Endothelial cell of umbilical vein (primary cell): ENCODE measurements at regions not wholly inside any gene's neighbourhood (a gene's known extent, or its start where the extent isn't known, plus 50 kb on each side); places are given as distances from the start of the nearest gene placed in this dataset.

ENCODE experiments used
- BruUV-seq: library from RNA; stranded (reverse); fragments of 400-500 nt; replicated peaks from 2 replicates; lab custom pipeline; 2021; lab: Mats Ljungman, UMichigan
- CTCF ChIA-PET: fragments of 300-600, 350-600 bp; sonication (Branson Sonifier 250); formaldehyde crosslinking; loops from one replicate; lab custom pipeline; 2021; ENCODE audit warnings: antibody characterized with exemption, inconsistent platforms; lab: Charles Lee
- POLR2A ChIA-PET: fragments of 300-600, 350-600 bp; sonication (Branson Sonifier 250); formaldehyde crosslinking; loops from one replicate; lab custom pipeline; 2021; ENCODE audit warnings: antibody characterized with exemption, inconsistent platforms; lab: Charles Lee
- DNase-seq: peaks from one replicate; pipeline ENCODE4 v3.0.0-alpha.2; 2011; ENCODE audit warnings: low read depth, low spot score
- FAIRE-seq: peaks from 2 replicates; lab custom pipeline; 2011; peaks lifted over from hg19 to GRCh38; lab: Jason Lieb, UNC
- H2AFZ ChIP-seq: 2 replicates; pipeline ENCODE4 v1.6.0; 2012; ENCODE audit warnings: low read depth, low read length, control low read depth, inconsistent platforms
- H3K27ac ChIP-seq: 2 replicates; pipeline ENCODE4 v1.5.1; 2011; ENCODE audit warnings: low read depth, mild to moderate bottlenecking, control low read depth, low read length, moderate library complexity; ENCODE audit not compliant: insufficient read depth
- H3K27me3 ChIP-seq, 2 experiments: 2 replicates each; pipeline versions ENCODE4 v1.6.0 to v1.6.1; 2011; ENCODE audit warnings: low read length in 2 of 2, mixed read lengths in 1 of 2; ENCODE audit not compliant: control insufficient read depth in 2 of 2, insufficient read depth in 2 of 2
- H3K36me3 ChIP-seq, 2 experiments: 2 replicates in 1 of 2; 3 replicates in 1 of 2; pipeline ENCODE4 v1.5.1; 2011; ENCODE audit warnings: low read length in 2 of 2, mild to moderate bottlenecking in 1 of 2, moderate library complexity in 1 of 2; ENCODE audit not compliant: control insufficient read depth in 2 of 2, insufficient read depth in 2 of 2; ENCODE audit errors: extremely low read depth in 1 of 2
- H3K4me1 ChIP-seq: 3 replicates; pipeline ENCODE4 v1.5.1; 2011; ENCODE audit warnings: mild to moderate bottlenecking, low read length; ENCODE audit not compliant: control insufficient read depth, insufficient read depth; ENCODE audit errors: extremely low read depth
- H3K4me2 ChIP-seq: 2 replicates; pipeline ENCODE4 v1.6.1; 2011; ENCODE audit warnings: low read length, control low read depth, mixed read lengths; ENCODE audit not compliant: insufficient read depth
- H3K4me3 ChIP-seq, 3 experiments: fragments of 200-600 bp in 1 of 3; sonication (generic), shearing (Covaris generic) in 1 of 3; replicated peaks in 1 of 3; 2 replicates each; pipeline ENCODE4 v1.5.1; 2011 to 2016; ENCODE audit warnings: control low read depth in 3 of 3, low read length in 3 of 3, mild to moderate bottlenecking in 2 of 3, inconsistent platforms in 1 of 3, low read depth in 1 of 3, moderate library complexity in 1 of 3; ENCODE audit not compliant: insufficient read depth in 1 of 3
- H3K79me2 ChIP-seq: 2 replicates; pipeline ENCODE4 v1.6.0; 2012; ENCODE audit warnings: low read length, inconsistent platforms; ENCODE audit not compliant: control insufficient read depth, insufficient read depth
- H3K9ac ChIP-seq: replicated peaks from 2 replicates; pipeline ENCODE3; 2011; ENCODE audit warnings: low read length, control low read depth; ENCODE audit not compliant: insufficient read depth; ENCODE audit errors: extremely low read depth
- H3K9me1 ChIP-seq: replicated peaks from 3 replicates; pipeline ENCODE4 v1.6.0; 2011; ENCODE audit warnings: mild to moderate bottlenecking, low read length; ENCODE audit not compliant: control insufficient read depth, insufficient read depth; ENCODE audit errors: extremely low read depth
- H3K9me3 ChIP-seq: replicated peaks from 2 replicates; pipeline ENCODE4 v1.5.1; 2012; ENCODE audit warnings: low read length, inconsistent platforms; ENCODE audit not compliant: control insufficient read depth, insufficient read depth
- H4K20me1 ChIP-seq: replicated peaks from 2 replicates; pipeline ENCODE3; 2011; ENCODE audit warnings: mild to moderate bottlenecking, low read length; ENCODE audit not compliant: control insufficient read depth, insufficient read depth; ENCODE audit errors: extremely low read depth
- CTCF ChIP-seq, 2 donors: IDR thresholded peaks; 1 replicate in 1 of 2; 2 replicates in 1 of 2; pipeline ENCODE4 v1.5.1; 2011; ENCODE audit warnings: low read length in 2 of 2, mild to moderate bottlenecking in 2 of 2, moderate library complexity in 2 of 2, control low read depth in 1 of 2, inconsistent platforms in 1 of 2, low read depth in 1 of 2; ENCODE audit not compliant: insufficient read depth in 1 of 2; ENCODE audit errors: extremely low read depth in 1 of 2
- EZH2 ChIP-seq: IDR thresholded peaks from 2 replicates; pipeline ENCODE4 v1.6.1; 2012; ENCODE audit warnings: borderline replicate concordance, low read depth, mild to moderate bottlenecking, moderate library complexity, low read length, inconsistent platforms; ENCODE audit not compliant: severe bottlenecking
- FOS ChIP-seq: IDR thresholded peaks from 2 replicates; pipeline ENCODE4 v1.6.1; 2011; ENCODE audit warnings: mild to moderate bottlenecking, low read length, moderate library complexity, borderline replicate concordance; ENCODE audit not compliant: insufficient read depth
- GATA2 ChIP-seq: IDR thresholded peaks from 2 replicates; pipeline ENCODE4 v1.7.0; 2011; ENCODE audit warnings: low read depth, mild to moderate bottlenecking, moderate library complexity, mixed read lengths, low read length; ENCODE audit not compliant: insufficient read length, insufficient read depth
- JUN ChIP-seq: IDR thresholded peaks from 2 replicates; pipeline ENCODE4 v1.6.1; 2011; ENCODE audit warnings: borderline replicate concordance, low read depth; ENCODE audit not compliant: insufficient read length, insufficient read depth
- MYC ChIP-seq: IDR thresholded peaks from one replicate; pipeline ENCODE4 v1.6.1; 2011; ENCODE audit warnings: mild to moderate bottlenecking, low read depth, low read length
- POLR2A ChIP-seq: IDR thresholded peaks from 2 replicates; pipeline ENCODE4 v1.6.1; 2012; ENCODE audit warnings: low read depth, mild to moderate bottlenecking, control low read depth, low read length
- POLR2AphosphoS5 ChIP-seq: IDR thresholded peaks from 2 replicates; pipeline ENCODE4 v1.6.1; 2012; ENCODE audit warnings: low read depth, mild to moderate bottlenecking, control low read depth, low read length, moderate library complexity; ENCODE audit not compliant: insufficient read depth
- dilution Hi-C: fragments of 300-500 bp; cut with MboI; formaldehyde crosslinking; loops from one replicate; pipeline ENCODE4 v1.15.0; 2019; ENCODE audit warnings: low sequenced_read_pairs; ENCODE audit not compliant: extremely low pct_ligation_motif_present
- intact Hi-C: fragments of 100-400 bp; cut with micrococcal nuclease; formaldehyde crosslinking; loops from one replicate; pipeline ENCODE4 v1.10.0; 2022
- TF ChIP-seq, protein P1 (sequence below): IDR thresholded peaks from 2 replicates; pipeline ENCODE4 v1.6.1; 2011; ENCODE audit not compliant: insufficient read depth, insufficient read length

GRCh38 chr6:81233990-81234389 is 518.5 kb downstream of the TENT5A start:
- no peak for FAIRE-seq
- Histone ChIP-seq H3K27ac (no peak overlapping the region), H3K79me2 (no peaks in the 10 kb centered on the region), H3K4me3 (no peak overlapping the region), H3K9me1 (no peaks in the 10 kb centered on the region), H3K9ac (no peak overlapping the region), H2AFZ (no peak overlapping the region), H3K9me3 (no peaks in the 10 kb centered on the region), H3K36me3 (no peaks in the 10 kb centered on the region), H3K4me2 (no peak overlapping the region), H3K27me3 (no peaks in the 10 kb centered on the region), H4K20me1 (no peaks in the 10 kb centered on the region), H3K4me1 (no peaks in the 10 kb centered on the region)
- no peak for DNase-seq
- TF ChIP-seq MYC (no peak), FOS (no peak), GATA2 (no peak), POLR2A (no peak), EZH2 (no peak), JUN (no peak), POLR2AphosphoS5 (no peak), CTCF (IDR thresholded peaks at IDR 0.05; ENCODE audit: extremely low read depth in 1 of 2, insufficient read depth in 1 of 2, low read depth in 1 of 2, low read length in 2 of 2) (no peak)
- TF ChIP-seq, protein P1, sequence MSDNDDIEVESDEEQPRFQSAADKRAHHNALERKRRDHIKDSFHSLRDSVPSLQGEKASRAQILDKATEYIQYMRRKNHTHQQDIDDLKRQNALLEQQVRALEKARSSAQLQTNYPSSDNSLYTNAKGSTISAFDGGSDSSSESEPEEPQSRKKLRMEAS, result no peak
- intact Hi-C loops, result no loop called here
- dilution Hi-C loops, result no loop called here
- BruUV-seq, result no TSS peak
- ChIA-PET CTCF (interaction anchor here (1.2 to 1.5 kb wide), 3 partner anchors 9 to 232 kb away, joined by 3 to 5 read pairs (median 4); no protein-coding TSS in a partner anchor), POLR2A (no interaction called here)
